ENCODE measurements at regions not wholly inside any gene's neighbourhood (a gene's known extent, or its start where the extent isn't known, plus 50 kb on each side); places are given as distances from the start of the nearest gene placed in this dataset. TPM values are rescaled to one million over a fixed set of nuclear protein-coding genes. Genes with fewer than 3 reads are reported as not detected.

GRCh38 chr16:9683677-9684076 lies 498.6 kb downstream of the GRIN2A start:
- intact Hi-C loops (cut with DNase I): no loop called here
- TF ChIP-seq POLR2A (IDR thresholded peaks at IDR 0.05) (no peak), CTCF (IDR thresholded peaks at IDR 0.05) (no peak)
- H3K27ac ChIP-seq: no peak overlapping the region
- ATAC-seq: no peak
- no peaks in the 10 kb centered on the region for H3K36me3 ChIP-seq (replicated peaks in 1 of 2; ENCODE audit: insufficient read depth in 1 of 2, low read depth in 2 of 2)
- peaks cover 0 to 4% (median 0%) of the 10 kb centered on the region in 3 donors for H3K9me3 ChIP-seq
- H3K27me3 ChIP-seq: no peaks in the 10 kb centered on the region
- H3K4me1 ChIP-seq: no peaks in the 10 kb centered on the region
- H3K4me3 ChIP-seq: no peak overlapping the region
- no peak for DNase-seq

GRCh38 chr16:9687737-9688319 lies 494.4 kb downstream of the GRIN2A start:
- intact Hi-C loops (cut with DNase I): no loop called here
- Histone ChIP-seq H3K36me3 (replicated peaks in 1 of 2; ENCODE audit: insufficient read depth in 1 of 2, low read depth in 2 of 2) (no peaks in the 10 kb centered on the region), H3K27ac (no peak overlapping the region), H3K4me3 (no peak overlapping the region), H3K4me1 (no peaks in the 10 kb centered on the region), H3K9me3 (peaks cover 0 to 4% (median 0%) of the 10 kb centered on the region in 3 donors), H3K27me3 (no peaks in the 10 kb centered on the region)
- DNase-seq: peak in 3 of 4 donors; percentile 13 to 19 (median 13)
- peak; percentile 79 for ATAC-seq
- no peak for TF ChIP-seq POLR2A (IDR thresholded peaks at IDR 0.05)
- TF ChIP-seq CTCF (IDR thresholded peaks at IDR 0.05): no peak
- 22 to 43% methylated on average over 4 of the region's 4 CpGs for WGBS, 2 donors

- H3K4me1 ChIP-seq: no peaks in the 10 kb centered on the region
- H3K27ac ChIP-seq: no peak overlapping the region
- no peak overlapping the region for H3K4me3 ChIP-seq
- DNase-seq (no peak), ATAC-seq (no peak)
- no peaks in the 10 kb centered on the region for H3K36me3 ChIP-seq (replicated peaks in 1 of 2; ENCODE audit: insufficient read depth in 1 of 2, low read depth in 2 of 2)
- no peaks in the 10 kb centered on the region for H3K27me3 ChIP-seq
- no peak for TF ChIP-seq POLR2A (IDR thresholded peaks at IDR 0.05)
- TF ChIP-seq CTCF (IDR thresholded peaks at IDR 0.05): no peak
- intact Hi-C loops (cut with DNase I): no loop called here
- no peaks in the 10 kb centered on the region for H3K9me3 ChIP-seq
Measured at GRCh38 chr16:9689597-9689996, 492.6 kb downstream of the GRIN2A start.

GRCh38 chr16:9695152-9695551 lies 487.1 kb downstream of the GRIN2A start:
- WGBS, 2 donors: 56 to 75% methylated on average over 3 of the region's 3 CpGs
- no peaks in the 10 kb centered on the region for H3K9me3 ChIP-seq
- no peak overlapping the region for H3K27ac ChIP-seq
- no peaks in the 10 kb centered on the region for H3K36me3 ChIP-seq (replicated peaks in 1 of 2; ENCODE audit: insufficient read depth in 1 of 2, low read depth in 2 of 2)
- intact Hi-C loops (cut with DNase I): no loop called here
- ATAC-seq: no peak
- no peak for DNase-seq
- no peaks in the 10 kb centered on the region for H3K4me1 ChIP-seq
- H3K27me3 ChIP-seq: no peaks in the 10 kb centered on the region
- TF ChIP-seq CTCF (IDR thresholded peaks at IDR 0.05) (no peak), POLR2A (IDR thresholded peaks at IDR 0.05) (no peak)
- no peak overlapping the region for H3K4me3 ChIP-seq

Small RNAs in the stretch of these regions (small RNA-seq; reads per million reads assigned to genes)
- gene RNA5SP403 (not detected), gene RNA5SP404 (not detected)

Measured in body of pancreas (tissue), 4 donors.